NCI-H2196 (cell line): ENCODE measurements at regions not wholly inside any gene's neighbourhood (a gene's known extent, or its start where the extent isn't known, plus 50 kb on each side); places are given as distances from the start of the nearest gene placed in this dataset.

ENCODE experiments used
- DNase-seq: peaks from one replicate; lab custom pipeline; 2025; ENCODE audit not compliant: unreplicated experiment; lab: John Stamatoyannopoulos, UW

GRCh38 chrX:22325096-22325495 is 52.4 kb downstream of the CBLL2 start:
- DNase-seq = no peak

- no peak for DNase-seq
Measured at GRCh38 chrX:22329783-22330182, 57.1 kb downstream of the CBLL2 start.

DNA sequence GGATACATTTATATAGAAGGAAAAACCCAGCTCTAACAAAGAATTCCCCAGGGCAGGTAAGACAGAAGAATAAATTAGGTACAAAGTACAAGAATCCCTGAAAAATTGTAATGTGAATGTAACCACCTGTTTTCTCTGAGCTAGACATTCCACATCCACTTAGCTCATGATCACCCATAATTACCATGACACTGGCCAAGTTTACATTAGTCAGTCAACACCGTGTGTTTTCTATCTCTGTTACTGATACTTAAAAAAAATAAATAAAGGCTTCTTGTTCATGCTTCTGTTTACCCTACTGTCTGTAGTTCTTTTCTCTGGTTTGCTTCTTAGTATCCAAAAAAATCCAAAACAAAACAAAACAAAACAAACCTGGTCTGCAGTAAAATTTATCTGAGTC is 66.0 kb downstream of the CBLL2 start:
- DNase-seq = no peak

DNA sequence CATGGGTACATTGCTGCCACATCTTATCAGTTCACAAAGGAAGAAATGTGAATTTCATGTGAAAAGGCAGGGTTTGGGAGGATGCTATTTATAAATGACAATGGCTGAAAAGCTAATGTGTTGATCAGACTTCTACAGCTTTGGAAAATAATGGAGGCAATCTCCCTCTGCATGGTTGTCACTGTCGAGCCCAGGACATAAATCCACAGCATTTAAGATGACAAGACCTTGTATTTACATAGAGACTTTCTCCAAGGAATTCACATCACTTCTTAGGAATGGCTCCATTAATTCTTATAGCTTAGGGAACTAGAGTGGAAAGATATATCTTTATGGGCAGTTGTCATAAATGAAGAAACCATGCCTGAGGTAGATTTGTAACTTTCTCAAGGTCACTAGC is 66.7 kb downstream of the CBLL2 start:
- DNase-seq = no peak

DNA sequence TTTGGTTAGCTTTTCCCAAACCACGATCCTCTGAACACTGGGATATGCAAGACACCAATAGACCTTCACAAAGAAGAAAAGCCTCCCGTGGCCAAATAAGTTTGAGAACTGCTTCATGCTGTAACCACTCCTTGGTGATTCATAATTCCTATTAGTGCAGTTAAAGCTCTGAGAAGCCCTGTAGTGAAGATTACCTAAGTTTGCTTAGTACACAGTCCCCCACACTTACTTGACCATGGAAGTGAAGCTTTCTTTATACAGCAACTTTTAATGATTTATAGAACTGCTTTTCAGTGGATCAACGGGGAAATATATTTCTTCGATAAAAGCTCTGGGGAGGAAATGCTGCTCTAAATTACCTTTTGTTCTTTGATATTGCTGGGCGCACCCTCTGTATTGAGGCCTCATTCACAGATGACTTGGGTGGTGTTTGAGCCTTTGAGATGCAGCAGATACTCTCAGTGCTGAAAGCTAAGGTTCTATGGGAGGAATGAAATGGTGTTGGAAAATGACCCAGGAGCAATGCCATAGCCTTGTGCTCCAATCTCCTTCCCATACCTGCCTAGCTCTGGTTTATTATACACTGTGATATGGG is 67.4 kb downstream of the CBLL2 start:
- no peak for DNase-seq

DNA sequence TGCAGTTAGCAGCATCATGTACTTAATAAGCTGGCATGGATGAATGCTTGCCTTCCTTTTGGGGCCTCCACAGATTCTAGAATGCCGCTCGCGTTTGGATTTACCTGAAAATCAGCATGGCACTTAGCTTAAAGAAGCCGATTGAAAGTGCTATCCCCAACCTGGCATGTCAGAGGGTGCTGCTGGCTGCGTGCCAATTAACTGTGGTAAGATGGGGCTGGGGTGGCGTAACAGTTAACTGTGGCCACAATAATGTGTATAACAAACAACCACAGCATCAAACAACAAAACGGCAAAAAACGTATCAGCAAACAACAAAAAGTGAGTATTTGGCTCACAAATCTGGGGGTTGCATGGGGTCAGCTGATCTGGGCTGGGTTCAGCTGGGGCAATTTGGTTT is 70.5 kb downstream of the CBLL2 start:
- no peak for DNase-seq

- no peak for DNase-seq
Measured at GRCh38 chrX:22345884-22346283, 73.2 kb downstream of the CBLL2 start.

DNA sequence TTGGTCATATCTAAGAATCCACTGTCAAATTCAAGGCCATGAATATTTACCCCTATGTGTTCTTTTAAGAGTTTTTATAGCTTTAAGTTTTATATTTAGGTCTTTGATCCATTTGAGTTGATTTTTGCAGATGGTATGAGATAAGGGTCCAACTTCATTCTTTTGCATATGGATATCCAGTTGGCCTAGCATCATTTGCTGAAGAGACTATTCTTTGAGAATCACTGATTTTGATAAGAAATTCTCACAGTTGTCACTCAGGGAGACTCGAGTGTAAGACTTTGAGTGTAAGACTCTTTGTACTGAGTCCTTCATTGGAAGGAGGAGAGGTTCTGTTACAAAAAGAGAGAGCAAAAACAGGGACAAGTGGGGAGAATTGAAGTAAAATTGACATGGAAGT is 74.8 kb downstream of the CBLL2 start:
- no peak for DNase-seq

DNA sequence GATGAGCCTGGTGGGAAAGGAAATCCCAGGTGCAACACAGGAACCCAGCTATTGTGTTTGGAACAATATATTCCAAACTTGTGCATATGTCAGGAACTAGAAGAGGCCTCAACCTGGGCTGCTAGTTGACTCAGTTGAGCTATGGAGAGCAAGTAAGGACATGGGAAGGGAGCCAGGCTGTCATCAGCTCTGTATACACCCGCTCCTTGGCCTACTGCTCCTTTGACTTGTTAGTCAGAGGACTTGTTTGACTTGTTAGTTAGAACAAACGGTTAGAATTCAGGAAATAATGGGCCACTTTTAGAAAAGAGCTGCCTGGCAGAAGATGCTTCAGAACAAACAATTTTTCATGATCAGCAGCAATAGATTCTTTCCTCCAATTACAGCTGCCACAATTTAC is 76.4 kb downstream of the CBLL2 start:
- no peak for DNase-seq

- no peak for DNase-seq
Measured at GRCh38 chrX:22351076-22351475, 78.4 kb downstream of the CBLL2 start.

DNA sequence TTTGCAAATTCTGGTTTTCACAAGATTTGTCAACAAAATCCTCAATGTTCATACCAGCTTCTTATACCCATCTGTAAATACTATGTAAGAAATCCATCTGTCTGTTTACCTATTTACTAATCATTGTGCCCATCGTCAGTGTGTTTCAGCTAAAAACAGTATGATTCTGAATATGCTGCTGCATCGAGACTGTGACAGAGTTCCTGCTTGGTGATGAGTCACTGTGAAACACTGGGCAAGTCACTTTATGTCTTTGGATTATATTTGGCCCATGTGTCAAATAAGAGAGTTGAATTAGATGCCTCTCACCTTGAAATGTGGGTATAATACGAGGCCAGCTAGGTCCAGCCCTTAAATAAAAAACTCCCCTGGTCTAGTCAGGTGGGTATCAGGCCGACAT is 79.3 kb downstream of the CBLL2 start:
- no peak for DNase-seq

GRCh38 chrX:22357621-22358020 is 84.9 kb downstream of the CBLL2 start:
- no peak for DNase-seq

DNA sequence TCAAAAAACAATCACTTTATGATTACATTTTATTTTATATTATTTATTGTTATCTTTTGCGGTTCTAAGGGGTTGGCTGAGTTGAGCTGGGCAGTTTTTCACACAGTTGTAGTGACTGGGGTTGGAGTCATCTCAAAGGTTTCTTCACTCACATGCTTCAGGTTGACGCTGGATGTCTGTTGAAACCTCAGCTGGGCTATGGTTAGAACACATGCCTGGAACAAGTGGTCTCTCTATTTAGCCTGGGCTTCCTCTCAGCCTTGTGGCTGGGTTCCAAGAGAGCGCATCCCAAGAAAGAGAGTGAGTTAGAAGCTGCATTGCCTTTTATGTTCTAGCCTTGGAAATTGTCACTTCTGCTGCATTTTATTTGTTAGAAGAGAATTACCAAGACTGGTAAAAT is 87.4 kb downstream of the CBLL2 start:
- no peak for DNase-seq

GRCh38 chrX:22365460-22365859 is 92.7 kb downstream of the CBLL2 start:
- no peak for DNase-seq

- DNase-seq = no peak
Measured at GRCh38 chrX:22366166-22366702, 93.5 kb downstream of the CBLL2 start.

DNA sequence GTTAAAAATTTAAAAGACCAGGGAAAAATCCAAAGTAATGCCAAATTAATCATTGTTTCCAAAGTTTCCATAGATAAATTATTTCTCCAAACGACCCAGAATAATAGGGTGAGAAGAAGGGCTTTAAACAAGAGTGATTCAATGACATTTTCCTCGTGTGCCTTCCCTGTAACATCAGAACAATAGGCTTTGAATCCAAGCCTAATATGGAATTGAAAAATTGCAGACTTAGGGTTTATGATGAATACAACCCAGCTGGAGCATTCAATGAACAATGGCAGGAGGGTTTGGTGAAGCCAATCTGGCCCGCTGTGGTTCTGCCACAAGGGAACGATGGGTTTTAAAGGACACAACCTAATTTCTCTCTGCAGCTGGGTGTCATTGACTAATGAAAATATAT is 94.2 kb downstream of the CBLL2 start:
- DNase-seq = no peak

- no peak for DNase-seq
Measured at GRCh38 chrX:22373094-22373493, 100.4 kb downstream of the CBLL2 start.

DNA sequence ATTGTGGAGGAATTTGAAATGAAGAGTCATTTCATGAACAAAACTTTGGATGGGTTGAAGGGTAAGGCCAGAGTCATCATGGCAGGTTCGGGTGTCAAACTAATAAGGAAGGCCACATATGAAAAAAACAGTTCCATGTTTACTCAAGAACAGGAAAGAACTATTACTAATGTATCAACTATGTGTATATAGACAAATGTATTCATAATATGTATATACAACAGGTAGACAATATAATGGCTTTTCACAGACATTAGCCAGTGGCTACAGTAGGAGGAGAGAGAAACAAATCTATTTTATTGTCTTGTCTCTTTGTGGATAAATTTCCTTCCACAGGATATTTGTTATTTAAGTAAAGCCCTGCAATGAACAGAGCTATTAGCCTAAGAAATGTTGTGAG is 101.1 kb downstream of the CBLL2 start:
- no peak for DNase-seq

DNA sequence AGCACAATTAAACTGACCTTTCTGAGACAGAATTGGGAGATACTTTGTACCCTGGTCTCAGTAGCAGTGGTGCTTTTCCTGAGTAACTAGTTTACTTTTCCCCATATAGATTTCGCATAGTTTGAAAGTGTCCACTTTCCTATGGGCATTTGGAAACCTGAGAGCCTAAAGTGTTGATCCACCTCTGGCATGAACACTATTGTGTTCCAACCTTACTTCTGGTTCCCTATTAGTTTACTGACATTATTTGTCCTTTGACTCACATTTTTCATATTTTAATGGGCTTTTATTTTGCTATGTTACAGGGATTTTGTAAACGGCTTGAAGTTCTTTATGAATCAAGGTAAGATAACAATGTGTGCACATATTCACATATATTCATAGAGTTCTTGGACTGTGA is 103.7 kb downstream of the CBLL2 start:
- no peak for DNase-seq

GRCh38 chrX:22378296-22378695 is 105.6 kb downstream of the CBLL2 start:
- no peak for DNase-seq

DNA sequence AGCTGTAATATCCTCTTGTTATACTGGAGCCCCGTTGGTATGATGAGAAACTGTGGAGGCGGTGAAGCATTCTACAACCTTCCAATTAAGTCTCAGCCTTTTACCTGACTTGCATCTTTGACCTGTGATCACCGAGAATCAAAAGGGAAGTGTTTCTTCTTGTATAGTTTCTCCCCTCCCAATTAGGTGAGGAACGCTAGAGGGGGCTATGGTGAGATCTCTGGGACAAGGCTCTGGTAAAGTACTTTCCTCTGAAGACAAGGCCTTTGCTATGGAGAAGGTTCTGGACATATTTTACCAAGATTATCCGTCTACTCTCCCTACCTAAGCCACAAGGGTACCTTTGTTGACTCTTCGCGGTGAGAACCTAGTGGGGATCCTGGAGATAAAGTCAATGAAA is 111.3 kb downstream of the CBLL2 start:
- no peak for DNase-seq

- no peak for DNase-seq
Measured at GRCh38 chrX:22389556-22390179, 117.0 kb downstream of the CBLL2 start.
